T-helper 2 cell (primary cell): ENCODE measurements at regions not wholly inside any gene's neighbourhood (a gene's known extent, or its start where the extent isn't known, plus 50 kb on each side); places are given as distances from the start of the nearest gene placed in this dataset.
A peak's percentile ranks its signal among the peaks of the same experiment; 100 is the strongest.
"Not testable (repeated sequence)": the region's sequence is repeated elsewhere in the genome, so short reads cannot be mapped to it uniquely, and the experiment has no call there.

Experiments used
- DNase-seq, 5 experiments: peaks; one replicate each; pipeline versions ENCODE4 v3.0.0 to v3.0.0-alpha.2; 2012 to 2022

DNA sequence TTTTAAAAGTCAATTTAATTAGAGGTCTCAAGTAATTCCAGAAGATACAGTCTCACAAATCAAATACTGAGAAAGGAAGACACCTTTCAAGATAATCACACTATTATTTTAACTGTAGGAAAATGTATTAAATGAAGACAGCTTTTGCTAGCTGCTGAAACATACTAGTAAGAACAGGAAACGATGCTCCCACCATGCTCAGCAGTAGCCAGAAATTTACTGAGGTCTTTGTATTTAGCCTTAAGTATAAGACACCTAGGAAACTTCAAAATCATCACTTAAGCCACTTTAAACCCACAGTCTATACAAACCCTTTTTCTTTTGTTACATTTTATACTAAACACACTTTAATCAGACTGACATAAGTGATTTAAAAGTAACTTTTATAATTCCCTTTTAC, 72.7 kb upstream of the NPIPB12 start:
- DNase-seq: not testable (repeated sequence)

DNA sequence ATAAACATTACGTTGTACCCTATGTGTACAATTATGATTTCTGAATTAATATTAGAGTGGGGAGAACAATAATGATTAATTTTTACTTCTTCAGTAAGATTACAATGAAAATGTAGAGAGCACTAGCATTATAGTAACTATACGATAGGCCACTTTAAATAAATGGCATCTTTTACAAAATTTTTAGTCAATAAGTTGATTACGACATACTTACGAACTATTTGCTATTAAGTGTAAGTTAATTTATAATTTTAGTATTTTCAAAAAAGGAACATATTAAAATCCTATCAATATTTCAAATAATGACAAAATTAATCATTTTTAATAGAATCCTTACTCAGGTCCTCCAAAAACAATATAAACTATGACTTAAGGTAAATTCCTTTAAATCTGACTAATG, 75.6 kb upstream of the NPIPB12 start:
- DNase-seq: not testable (repeated sequence)

DNA sequence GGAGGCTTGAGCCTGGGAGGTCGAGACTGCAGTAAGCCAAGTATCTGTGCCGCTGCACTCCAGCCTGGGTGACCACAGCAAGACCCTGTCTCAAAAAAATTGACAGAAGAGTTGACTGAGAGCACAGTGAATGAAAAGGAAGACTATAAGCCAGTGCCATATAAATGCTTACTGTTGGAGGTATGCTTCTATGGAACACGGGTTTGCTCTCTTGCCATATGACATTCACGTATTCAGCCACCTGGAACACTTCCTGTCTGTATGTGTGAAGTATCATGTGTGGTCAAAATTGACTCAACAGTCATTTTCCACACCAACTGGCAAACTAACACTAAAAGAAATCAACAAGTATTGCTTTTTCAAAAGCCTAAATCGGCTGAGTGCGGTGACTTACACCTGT, 71.1 kb upstream of the SPN start:
- DNase-seq: not testable (repeated sequence)

DNA sequence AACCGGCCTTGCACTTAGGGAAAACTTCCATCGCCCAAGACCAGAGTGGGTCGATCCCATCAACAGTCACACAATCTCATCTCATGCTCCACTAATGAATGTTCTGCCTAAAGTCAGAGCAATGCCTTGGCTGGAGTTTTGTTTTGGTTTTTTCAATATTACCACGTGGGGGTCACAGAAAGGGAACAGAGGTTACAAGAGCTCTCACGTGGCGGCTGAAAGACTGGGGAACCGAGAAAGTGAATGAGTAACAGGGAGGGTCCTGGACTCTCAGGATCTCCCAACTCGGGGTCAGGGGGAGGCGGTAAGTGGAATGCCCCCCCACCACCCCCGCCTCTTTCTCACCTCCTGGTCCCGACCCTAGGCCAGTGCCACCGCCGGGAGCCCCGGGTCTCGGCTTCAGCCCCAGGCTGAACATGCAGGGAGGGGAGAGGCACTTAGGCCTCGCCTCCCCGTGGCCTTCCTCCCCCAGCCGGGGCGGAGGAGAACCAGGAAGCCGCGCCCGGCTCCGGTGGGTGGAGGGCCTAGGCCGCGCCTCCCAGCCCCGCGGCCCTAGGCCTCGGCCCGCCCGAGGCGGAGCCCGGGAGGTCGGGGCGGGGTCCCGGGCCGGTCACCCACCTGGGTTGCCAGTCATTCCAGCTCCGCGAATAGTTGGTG, 68.7 kb upstream of the SPN start:
- DNase-seq: peak in 4 of 5 experiments; percentile 21 to 89 (median 49)

DNA sequence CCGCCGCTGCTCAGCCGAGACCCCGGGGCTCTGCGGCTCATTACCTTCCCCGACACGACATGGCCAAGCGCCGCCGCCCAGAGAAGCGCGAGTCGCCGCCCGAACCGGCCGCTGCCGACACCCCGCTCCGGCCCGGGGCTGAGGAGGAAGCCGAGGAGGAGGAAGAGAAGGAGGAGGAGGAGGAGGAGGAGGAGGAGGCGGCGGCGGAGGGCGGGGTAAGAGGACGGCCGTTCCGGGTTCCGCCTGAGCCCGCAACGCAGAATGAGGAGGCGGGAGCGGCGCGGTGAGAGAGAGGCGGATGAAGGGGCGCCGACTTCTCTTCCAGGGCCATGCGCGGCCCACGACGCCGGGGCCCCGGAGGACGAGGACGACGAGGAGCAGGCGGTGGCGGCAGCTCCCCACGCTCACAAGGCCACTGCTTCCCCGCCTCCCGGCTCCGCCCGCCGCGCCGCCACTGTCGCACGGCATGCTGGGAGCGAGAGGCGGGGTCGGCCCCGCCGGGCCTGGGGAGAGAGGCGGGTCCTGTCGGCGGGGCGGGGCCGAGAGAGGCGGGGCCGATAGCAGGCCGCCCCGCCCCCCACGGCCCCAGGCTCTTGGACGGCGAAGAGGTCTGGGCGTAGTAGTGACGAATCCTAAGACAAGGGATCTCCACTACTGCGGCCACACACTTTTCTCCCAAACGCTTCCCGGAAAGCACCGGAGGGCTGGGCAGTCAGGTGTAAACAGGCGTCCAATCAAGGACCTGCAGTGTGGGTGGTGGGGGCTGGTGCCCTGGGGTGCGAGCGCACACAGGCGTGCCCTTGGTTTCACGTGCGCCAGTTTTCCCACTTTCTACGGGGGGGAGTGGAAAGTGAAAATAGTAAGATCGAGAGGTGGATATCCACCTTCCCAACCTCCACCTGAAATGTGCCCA, 67.9 kb upstream of the SPN start:
- peak; percentile 77 to 90 (median 86) for DNase-seq

DNA sequence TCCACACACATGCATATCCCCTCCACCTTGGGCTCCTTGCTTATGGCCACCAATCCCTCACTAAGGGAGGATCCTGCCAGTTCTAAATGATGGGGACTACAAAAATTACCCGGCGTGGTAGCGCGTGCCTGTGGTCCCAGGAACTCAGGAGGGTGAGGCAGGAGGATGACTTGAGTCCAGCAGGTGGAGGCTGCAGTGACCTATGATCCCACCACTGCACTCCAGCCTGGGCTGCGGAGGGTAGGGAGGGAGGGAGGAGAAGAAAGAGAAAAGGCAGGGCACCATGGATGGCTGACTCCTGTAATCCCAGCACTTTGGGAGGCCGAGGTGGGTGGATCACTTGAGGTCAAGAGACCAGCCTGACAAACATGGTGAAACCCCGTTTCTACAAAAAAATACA, 66.0 kb upstream of the SPN start:
- not testable (repeated sequence) for DNase-seq

DNA sequence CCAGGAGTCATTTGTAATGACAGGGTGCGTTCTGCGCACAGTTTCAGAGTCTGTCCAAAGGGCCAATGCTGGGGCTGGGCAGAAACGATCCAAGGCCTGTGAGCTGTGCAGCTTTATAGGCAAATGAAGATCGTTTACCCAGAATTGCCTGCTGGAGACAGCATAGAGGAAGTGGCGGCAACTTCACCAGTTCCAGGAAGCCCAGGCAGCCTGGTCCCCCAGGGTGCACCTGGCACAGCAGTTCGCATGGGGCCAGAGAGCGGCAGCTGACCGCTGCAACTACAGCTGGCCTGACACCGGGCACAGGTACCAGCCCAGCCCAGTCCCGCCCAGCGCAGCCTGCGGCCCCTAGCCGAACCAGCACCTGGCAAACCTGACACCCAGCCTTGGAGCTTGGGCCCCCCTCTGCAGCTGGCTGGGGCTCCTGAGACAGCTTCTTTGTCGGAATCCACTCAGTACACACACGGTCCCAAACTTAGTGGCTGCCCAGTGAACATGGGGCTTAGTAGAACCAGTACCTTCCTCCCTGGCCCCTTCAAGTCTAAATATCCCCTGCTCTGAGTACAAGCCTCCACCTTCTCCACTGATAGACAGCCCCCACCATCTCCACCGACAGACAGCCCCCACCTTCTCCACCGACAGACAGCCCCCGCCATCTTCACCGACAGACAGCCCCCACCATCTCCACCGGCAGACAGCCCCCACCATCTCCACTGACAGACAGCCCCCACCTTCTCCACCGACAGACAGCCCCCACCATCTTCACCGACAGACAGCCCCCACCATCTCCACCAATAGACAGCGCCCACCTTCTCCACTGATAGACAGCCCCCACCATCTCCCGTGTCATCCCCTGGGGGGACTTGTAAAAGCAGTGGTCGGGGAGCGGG, 62.7 kb upstream of the SPN start:
- peak in 2 of 5 experiments; percentile 66 to 83 for DNase-seq

DNA sequence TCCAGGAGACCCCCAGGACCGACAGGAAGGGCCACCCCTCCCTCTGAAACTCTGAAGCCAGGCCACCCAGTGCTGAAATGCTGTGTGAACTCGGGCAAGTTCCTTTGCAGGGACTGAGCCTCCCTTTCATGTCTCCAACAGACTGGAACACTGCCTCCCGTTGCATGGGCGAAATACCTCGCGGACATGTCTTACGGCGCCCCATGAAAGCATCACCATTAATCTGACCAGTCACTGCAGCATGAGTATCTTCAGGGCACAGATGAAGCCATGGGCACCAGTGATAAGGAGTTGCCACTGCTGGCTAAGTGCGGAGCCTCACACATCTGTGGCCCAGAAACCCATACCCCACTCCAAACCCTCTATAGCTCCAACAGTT, 60.8 kb upstream of the SPN start:
- DNase-seq: not testable (repeated sequence)

DNA sequence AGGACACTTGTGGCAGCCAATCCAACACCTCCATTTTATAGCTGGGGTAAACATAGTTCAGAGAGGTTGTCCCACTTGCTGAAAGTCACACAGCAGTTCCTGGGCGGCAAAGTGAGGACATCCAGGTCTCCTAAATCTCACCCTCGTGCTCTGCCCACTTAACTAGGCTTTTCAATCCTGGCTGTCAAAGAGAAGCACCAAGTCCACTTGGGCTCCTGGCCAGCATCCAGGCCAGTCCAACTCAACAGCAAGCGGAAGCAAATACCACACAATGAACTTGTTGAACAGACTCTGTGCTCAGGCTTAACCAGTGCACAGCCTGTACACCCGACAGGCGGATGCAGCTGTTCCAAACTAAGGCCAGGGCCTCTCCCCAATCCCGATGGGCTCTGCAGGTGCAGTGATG, 60.4 kb upstream of the SPN start:
- not testable (repeated sequence) for DNase-seq

DNA sequence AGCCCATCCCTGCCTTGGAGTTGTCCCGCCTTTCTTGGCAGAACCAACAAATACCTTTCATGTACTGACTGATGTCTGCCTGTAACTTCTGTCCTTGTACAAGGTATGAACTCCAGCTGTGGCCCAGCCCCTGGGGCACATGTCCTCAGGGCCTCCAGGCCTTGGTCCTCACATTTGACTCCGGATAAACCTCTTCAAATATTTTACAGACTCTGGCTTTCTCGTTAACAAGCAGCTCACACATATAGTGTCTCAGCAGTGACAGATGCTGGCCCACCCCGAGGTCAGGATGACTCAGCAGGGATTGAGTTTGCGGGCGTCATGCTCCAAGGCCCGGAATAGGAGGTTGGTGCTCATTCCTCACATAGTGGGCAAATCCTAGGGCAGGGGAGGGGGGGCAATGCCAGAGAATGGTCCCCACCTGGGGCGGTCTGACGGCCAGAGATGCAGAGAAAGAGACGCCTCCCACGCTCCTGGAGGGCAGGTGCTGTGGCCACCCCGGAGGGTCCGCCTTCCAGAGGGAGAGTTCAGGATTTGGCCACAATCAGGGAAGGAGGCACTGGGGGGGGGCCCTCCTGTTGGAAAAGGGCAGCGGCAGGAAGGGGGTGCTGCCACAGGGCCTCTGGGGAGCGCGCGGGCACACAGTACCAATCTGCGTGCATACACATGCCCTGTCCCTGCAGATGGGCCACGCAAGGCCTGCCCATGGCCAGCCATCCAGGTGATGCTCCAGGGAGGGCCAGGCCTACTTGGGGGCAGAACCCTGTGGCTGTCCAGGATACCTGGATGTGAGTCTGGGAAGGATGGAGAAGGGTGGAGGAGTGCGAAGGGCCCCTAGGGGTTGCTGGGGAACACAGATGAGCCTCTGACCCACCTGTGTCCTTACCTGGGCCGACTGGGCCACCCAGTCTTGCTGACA, 58.2 kb upstream of the SPN start:
- not testable (repeated sequence) for DNase-seq

DNA sequence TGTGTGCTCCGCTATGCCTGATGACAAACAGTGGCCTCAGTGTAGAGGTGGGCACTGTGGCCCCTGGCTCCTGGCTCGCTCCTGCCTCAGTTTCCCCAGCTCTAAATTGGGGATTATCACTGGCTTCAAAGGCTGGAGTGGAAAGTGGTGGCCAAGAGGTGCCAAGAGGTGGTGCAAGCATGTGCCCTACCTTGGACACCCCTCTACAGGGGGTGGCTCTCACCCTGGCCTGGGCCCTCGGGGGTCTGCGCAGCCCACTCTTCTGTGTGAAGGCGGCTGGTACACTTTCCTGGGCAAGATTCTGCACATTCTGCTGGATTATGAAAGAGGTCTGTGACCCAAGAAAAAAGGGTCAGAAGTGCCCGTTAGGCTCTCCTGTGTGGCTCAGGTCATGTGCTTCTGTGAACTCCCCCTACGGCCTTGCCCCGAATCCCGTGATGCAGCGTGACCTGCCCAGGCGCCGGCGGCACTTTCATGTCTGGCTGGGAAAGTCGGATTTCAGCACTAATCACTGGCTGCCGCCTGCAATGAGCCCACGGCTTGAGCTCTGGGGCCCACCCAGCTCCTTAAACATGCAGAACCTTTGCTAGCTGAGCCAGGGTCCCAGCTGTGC, 57.3 kb upstream of the SPN start:
- DNase-seq: not testable (repeated sequence)

DNA sequence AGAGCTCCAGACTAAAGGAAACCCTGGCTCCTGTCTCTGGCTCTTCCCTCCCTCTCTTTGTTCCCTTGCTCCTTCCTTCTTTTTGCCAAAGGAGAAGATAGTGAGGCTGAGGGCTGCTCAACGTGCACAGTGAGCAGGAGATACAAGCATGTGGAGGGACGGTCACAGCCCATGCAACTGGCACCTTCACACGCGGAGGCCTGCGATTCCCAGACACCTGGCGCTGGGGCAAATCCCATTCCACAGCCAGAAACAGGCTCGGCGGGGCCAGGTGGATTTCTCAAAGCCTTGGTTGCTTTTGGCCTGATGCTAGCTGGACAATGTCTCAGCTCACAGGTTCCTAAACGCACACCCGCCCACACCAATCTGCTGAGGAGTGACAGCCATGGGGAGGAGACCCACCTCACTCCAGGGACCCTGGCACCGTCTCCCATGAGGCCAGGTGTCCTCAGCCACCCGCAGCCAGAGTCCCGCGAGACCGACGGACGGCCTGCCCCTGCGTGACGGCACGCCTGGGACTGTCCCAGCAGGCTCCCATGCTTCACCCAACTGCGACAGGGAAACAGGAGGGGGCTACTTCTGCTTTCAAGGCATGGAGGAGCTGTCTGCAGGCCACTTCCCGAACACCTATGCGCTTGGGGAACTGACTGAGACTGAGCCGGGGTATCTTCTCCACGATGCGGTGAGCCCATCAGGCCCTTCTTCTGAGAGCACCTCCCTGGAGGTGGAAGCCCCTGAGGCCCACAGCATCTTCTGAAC, 56.2 kb upstream of the SPN start:
- DNase-seq: not testable (repeated sequence)

DNA sequence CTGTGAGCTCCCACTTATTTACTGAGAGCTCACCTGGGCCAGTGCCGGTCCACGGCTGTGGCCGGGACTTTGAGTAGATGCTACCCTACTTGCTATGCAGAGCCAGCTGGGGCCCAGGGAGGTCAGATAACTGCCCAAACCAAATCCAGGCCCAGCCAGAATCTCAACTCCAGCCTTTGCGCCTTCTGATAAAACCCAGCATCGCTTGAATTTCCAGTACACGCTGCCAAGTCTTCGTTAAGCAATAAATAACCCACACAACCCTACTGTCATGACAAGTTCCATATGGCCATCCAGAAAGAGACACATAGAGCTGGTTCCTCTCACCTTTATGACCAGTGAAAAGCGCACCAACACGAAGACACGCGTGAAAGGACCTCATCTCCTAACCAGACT, 55.6 kb upstream of the SPN start:
- not testable (repeated sequence) for DNase-seq

DNA sequence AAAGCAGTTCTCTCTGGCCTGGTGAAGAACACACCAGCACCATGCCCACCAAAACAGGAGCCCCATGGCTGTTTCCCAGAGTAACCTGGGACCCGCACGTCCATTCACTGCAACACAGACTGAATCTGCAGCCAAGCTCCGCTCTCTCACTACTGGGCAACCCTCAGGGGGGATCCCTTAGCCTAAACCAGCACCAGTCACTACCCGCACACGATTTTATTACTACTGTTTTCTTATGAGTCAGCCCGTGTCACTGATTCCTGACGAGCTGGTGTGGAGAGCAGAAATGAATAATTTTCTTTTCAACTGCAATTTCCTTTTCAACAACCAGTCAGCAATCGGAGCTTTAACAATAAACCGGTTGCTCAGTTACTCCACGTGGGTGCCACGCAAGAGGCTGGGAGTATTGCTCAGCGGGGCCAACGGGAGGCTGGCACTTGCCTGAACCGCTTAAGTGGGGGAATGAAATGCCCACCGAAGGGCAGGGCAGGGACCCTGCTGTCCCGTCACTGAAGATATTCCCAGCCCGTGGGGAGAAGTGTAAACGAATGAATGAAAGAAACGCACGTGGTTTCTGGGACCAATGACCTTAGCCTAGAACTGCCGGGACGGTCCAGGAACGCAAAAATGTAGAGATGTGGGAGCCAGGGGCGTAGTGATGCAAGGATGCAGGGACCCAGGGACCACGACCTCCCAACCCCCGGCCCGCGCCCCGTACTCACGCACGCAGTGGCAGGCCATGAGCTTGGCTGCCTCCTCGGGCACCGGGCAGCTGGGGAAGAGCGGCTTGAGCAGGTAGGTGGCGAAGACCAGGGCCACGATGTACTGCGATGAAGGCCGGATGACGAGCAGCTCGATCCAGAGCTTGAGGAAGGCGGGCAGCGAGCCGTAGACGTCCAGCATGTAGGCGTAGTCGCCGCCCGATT, 50.4 kb upstream of the SPN start:
- DNase-seq: peak in 2 of 5 experiments; percentile 17 to 40
